ENCODE measurements at regions not wholly inside any gene's neighbourhood (a gene's known extent, or its start where the extent isn't known, plus 50 kb on each side); places are given as distances from the start of the nearest gene placed in this dataset.

- no peak for TF ChIP-seq CTCF (IDR thresholded peaks at IDR 0.05)
- no peak for TF ChIP-seq POLR2AphosphoS5 (IDR thresholded peaks at IDR 0.05)
These were observed 289.5 kb downstream of the SMARCA1 start for GRCh38 chrX:129233786-129234185.

Measured in sigmoid colon (tissue), 4 donors.